ENCODE measurements at regions not wholly inside any gene's neighbourhood (a gene's known extent, or its start where the extent isn't known, plus 50 kb on each side); places are given as distances from the start of the nearest gene placed in this dataset.
A peak's percentile ranks its signal among the peaks of the same experiment; 100 is the strongest.

- H3K4me3 ChIP-seq (ENCODE audit: low read depth, low read length): no peak overlapping the region
- no peak for DNase-seq (ENCODE audit: low read depth)
- no peak for TF ChIP-seq MAX (IDR thresholded peaks at IDR 0.05; ENCODE audit: low read depth, low read length)
- no peak for TF ChIP-seq MYC (IDR thresholded peaks at IDR 0.05; ENCODE audit: low read depth, low read length)
- TF ChIP-seq CTCF (IDR thresholded peaks at IDR 0.05; ENCODE audit: low read depth, low read length): no peak
- TF ChIP-seq POLR2A (IDR thresholded peaks at IDR 0.05; ENCODE audit: extremely low read depth, insufficient read length): no peak
These were observed 480.7 kb downstream of the RFPL4B start for GRCh38 chr6:112827793-112828192.

DNA sequence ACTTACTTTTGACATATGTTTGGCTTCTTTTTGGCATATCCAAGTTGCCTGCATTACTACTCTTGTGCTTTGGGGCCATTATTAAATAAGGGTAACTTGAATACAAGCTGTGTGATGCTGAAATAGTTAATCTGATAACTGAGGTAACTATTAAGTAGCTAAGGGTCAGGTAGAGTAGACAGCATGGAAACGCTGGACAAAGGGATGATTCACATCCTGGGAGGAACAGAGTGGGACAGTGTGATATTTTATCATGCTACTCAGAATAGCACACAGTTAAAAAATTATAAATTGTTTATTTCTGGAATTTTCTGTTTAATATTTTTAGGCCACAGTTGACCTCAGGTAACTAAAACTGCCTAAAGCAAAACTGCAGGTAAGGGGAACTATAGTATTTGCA lies 483.9 kb downstream of the RFPL4B start:
- no peak for DNase-seq (ENCODE audit: low read depth)
- no peak overlapping the region for H3K4me3 ChIP-seq (ENCODE audit: low read depth, low read length)
- TF ChIP-seq POLR2A (IDR thresholded peaks at IDR 0.05; ENCODE audit: extremely low read depth, insufficient read length) (no peak), MAX (IDR thresholded peaks at IDR 0.05; ENCODE audit: low read depth, low read length) (no peak), CTCF (IDR thresholded peaks at IDR 0.05; ENCODE audit: low read depth, low read length) (no peak), MYC (IDR thresholded peaks at IDR 0.05; ENCODE audit: low read depth, low read length) (no peak)

DNA sequence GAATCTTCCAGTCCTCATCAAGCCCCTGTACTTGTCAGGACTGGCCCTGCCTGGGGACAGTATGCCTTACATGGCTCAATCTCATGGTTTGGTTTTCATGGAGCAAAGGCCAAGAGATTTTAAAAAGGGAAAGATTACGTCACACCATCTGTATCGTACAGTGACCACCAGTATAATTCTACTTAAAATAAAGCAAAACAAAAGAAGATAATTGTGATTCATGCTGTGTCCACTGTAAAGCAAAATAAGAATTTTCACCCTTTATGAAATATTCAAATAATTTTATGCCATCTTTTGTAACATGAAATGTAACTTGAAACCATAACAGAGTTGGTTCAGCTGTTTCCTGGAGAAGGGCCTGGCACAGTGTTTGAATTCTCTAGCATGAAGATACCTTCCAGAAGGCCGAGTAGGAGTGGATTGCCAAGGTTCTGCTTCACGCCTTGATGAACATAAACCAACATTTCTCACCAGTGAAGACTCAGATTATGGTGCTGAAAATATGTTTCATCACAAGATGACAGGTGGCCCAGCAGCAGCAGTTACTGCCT lies 486.5 kb downstream of the RFPL4B start:
- H3K4me3 ChIP-seq (ENCODE audit: low read depth, low read length): no peak overlapping the region
- TF ChIP-seq MYC (IDR thresholded peaks at IDR 0.05; ENCODE audit: low read depth, low read length) (no peak), MAX (IDR thresholded peaks at IDR 0.05; ENCODE audit: low read depth, low read length) (no peak), POLR2A (IDR thresholded peaks at IDR 0.05; ENCODE audit: extremely low read depth, insufficient read length) (no peak), CTCF (IDR thresholded peaks at IDR 0.05; ENCODE audit: low read depth, low read length) (no peak)
- no peak for DNase-seq (ENCODE audit: low read depth)

DNA sequence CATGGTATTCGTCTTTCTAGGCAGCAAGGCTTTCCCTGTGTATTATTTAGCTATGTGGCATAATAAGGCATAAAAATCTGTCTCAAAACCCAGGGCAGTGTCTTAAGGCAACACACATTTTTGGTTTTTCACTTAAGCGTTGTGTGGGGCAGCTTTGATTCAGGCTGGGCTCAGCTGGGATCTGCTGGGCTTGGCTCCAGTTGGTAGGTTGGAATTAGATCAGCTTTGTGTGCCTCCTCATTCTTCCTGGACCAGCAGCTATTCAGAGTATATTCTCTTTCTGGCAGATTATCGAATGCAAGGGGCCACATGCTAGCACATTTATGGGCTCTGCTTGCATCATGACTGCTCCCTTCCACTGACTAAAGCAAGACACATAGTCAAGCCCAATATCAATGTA lies 487.9 kb downstream of the RFPL4B start:
- DNase-seq (ENCODE audit: low read depth): no peak
- TF ChIP-seq MYC (IDR thresholded peaks at IDR 0.05; ENCODE audit: low read depth, low read length): no peak
- no peak for TF ChIP-seq MAX (IDR thresholded peaks at IDR 0.05; ENCODE audit: low read depth, low read length)
- H3K4me3 ChIP-seq (ENCODE audit: low read depth, low read length): no peak overlapping the region

- DNase-seq (ENCODE audit: low read depth): no peak
- no peak overlapping the region for H3K4me3 ChIP-seq (ENCODE audit: low read depth, low read length)
- TF ChIP-seq POLR2A (IDR thresholded peaks at IDR 0.05; ENCODE audit: extremely low read depth, insufficient read length) (no peak), MAX (IDR thresholded peaks at IDR 0.05; ENCODE audit: low read depth, low read length) (no peak), MYC (IDR thresholded peaks at IDR 0.05; ENCODE audit: low read depth, low read length) (no peak), CTCF (IDR thresholded peaks at IDR 0.05; ENCODE audit: low read depth, low read length) (no peak)
These were observed 492.4 kb downstream of the RFPL4B start for GRCh38 chr6:112839525-112839961.

DNA sequence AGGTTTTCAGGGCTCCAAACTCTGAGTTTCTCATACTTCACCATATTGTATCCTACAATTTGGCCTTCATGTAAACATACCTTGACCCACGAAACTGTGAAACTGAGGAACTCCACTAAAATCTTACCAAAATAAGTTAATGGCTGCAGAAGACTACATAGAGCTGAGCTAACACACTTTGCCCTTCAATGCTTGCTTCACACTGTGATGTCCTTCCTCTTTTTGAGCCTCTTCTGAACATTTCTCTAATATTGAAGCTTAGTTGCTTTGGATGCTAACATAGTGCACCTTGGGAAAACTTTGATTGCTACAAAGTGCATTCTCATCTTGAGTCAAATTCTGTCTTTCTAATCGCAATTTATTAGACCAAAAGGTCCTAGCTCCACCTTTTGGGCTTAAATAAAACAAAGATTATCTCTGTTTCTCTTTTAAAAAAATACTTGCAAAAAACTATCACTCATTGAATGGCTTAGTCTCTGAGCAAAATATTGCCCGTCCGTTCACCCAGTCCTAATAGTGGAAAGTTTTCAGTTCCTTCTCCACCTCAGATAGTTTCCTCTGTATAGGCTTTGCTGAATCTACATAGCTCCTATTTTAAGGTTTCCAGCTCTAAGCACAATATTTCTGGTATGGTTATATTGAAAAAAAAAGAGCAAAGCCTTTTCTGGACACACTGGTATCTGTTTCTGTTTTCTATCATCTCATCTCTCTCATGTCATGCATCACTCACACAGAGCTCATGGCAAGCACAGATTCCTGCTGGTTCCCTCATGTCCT lies 494.6 kb downstream of the RFPL4B start:
- H3K4me3 ChIP-seq (ENCODE audit: low read depth, low read length): no peak overlapping the region
- TF ChIP-seq POLR2A (IDR thresholded peaks at IDR 0.05; ENCODE audit: extremely low read depth, insufficient read length): no peak
- DNase-seq (ENCODE audit: low read depth): peak; percentile 4

All from NB4 (cell line).